EH (cell line): ENCODE measurements at regions not wholly inside any gene's neighbourhood (a gene's known extent, or its start where the extent isn't known, plus 50 kb on each side); places are given as distances from the start of the nearest gene placed in this dataset.

Experiments used
- DNase-seq: peaks from one replicate; pipeline ENCODE4 v3.0.0-alpha.2; 2015; ENCODE audit warnings: low read depth

GRCh38 chr17:83192161-83192788, 112.9 kb downstream of the METRNL start:
- peak; percentile 76 for DNase-seq

- DNase-seq: peak; percentile 54
Measured at GRCh38 chr17:83192789-83193335, 113.5 kb downstream of the METRNL start.

GRCh38 chr17:83193336-83194185, 114.2 kb downstream of the METRNL start:
- peak; percentile 45 for DNase-seq

- DNase-seq: no peak
Measured at GRCh38 chr17:83194186-83194561, 114.8 kb downstream of the METRNL start.

GRCh38 chr17:83194761-83195329, 115.4 kb downstream of the METRNL start:
- DNase-seq: peak; percentile 76

GRCh38 chr17:83195330-83196023, 116.1 kb downstream of the METRNL start:
- DNase-seq: peak; percentile 75

GRCh38 chr17:83196024-83196365, 116.6 kb downstream of the METRNL start:
- peak; percentile 83 for DNase-seq

- DNase-seq: no peak
Measured at GRCh38 chr17:83196366-83196765, 117.0 kb downstream of the METRNL start.

GRCh38 chr17:83196973-83197880, 117.8 kb downstream of the METRNL start:
- DNase-seq: peak; percentile 71

GRCh38 chr17:83198366-83199341, 119.2 kb downstream of the METRNL start:
- DNase-seq: no peak

GRCh38 chr17:83199500-83200201, 120.2 kb downstream of the METRNL start:
- peak; percentile 88 for DNase-seq

GRCh38 chr17:83200231-83200699, 120.9 kb downstream of the METRNL start:
- peak; percentile 92 for DNase-seq

- DNase-seq: no peak
Measured at GRCh38 chr17:83200751-83201150, 121.3 kb downstream of the METRNL start.

GRCh38 chr17:83201206-83202001, 122.0 kb downstream of the METRNL start:
- no peak for DNase-seq

GRCh38 chr17:83202002-83203000, 122.9 kb downstream of the METRNL start:
- DNase-seq: peak; percentile 39

GRCh38 chr17:83203073-83203471, 123.7 kb downstream of the METRNL start:
- peak; percentile 99 for DNase-seq
